Gastrocnemius medialis (tissue), 4 donors: ENCODE measurements at regions not wholly inside any gene's neighbourhood (a gene's known extent, or its start where the extent isn't known, plus 50 kb on each side); places are given as distances from the start of the nearest gene placed in this dataset.
"Not testable (repeated sequence)": the region's sequence is repeated elsewhere in the genome, so short reads cannot be mapped to it uniquely, and the experiment has no call there.

ENCODE experiments used
- ATAC-seq, 2 donors: fragments of 150-250 bp; one replicate each; pipeline ENCODE4 v1.9.1; 2016
- DNase-seq, 2 donors: peaks; one replicate each; pipeline ENCODE4 v3.0.0-alpha.2; 2019
- H3K27ac ChIP-seq, 4 donors: fragments of 200-600 bp; sonication (generic); 1 replicate in 1 of 4; 2 replicates in 3 of 4; pipeline ENCODE4 v1.5.1; 2016 to 2018; ENCODE audit warnings: mild to moderate bottlenecking in 2 of 4, moderate library complexity in 1 of 4
- H3K27me3 ChIP-seq, 3 donors: fragments of 200-600 bp; sonication (generic) in 2 of 3; 1 replicate in 1 of 3; 2 replicates in 2 of 3; pipeline versions ENCODE4 v1.5.1 to v1.6.0; 2016 to 2019; ENCODE audit warnings: mild to moderate bottlenecking in 1 of 3, moderate library complexity in 1 of 3
- H3K36me3 ChIP-seq, 2 donors: fragments of 200-600 bp; sonication (generic) in 1 of 2; one replicate each; pipeline ENCODE4 v1.5.1; 2017 to 2018
- H3K4me1 ChIP-seq, 2 donors: fragments of 200-600 bp; sonication (generic) in 1 of 2; one replicate each; pipeline ENCODE4 v1.5.1; 2016 to 2017; ENCODE audit warnings: mild to moderate bottlenecking in 2 of 2
- H3K4me3 ChIP-seq, 4 donors: fragments of 200-600 bp; sonication (generic) in 3 of 4; 1 replicate in 1 of 4; 2 replicates in 3 of 4; pipeline ENCODE4 v1.5.1; 2016 to 2019; ENCODE audit warnings: mild to moderate bottlenecking in 2 of 4
- H3K9me3 ChIP-seq, 3 donors: fragments of 200-600 bp; sonication (generic) in 2 of 3; 1 replicate in 1 of 3; 2 replicates in 2 of 3; pipeline ENCODE4 v1.5.1; 2016 to 2019
- CTCF ChIP-seq, 5 experiments: fragments of 450-650 bp in 3 of 5; fragments of 200-600 bp in 2 of 5; sonication (generic) in 2 of 5; IDR thresholded peaks in 4 of 5; conservative IDR thresholded peaks in 1 of 5; 1 replicate in 4 of 5; 2 replicates in 1 of 5; pipeline ENCODE4 v1.5.1; 2016 to 2019; ENCODE audit warnings: antibody characterized with exemption in 5 of 5, mild to moderate bottlenecking in 3 of 5, moderate library complexity in 3 of 5
- POLR2A ChIP-seq, 2 donors: fragments of 450-650 bp; IDR thresholded peaks; one replicate each; pipeline ENCODE4 v1.6.1; 2017; ENCODE audit warnings: antibody characterized with exemption in 2 of 2, mild to moderate bottlenecking in 2 of 2, moderate library complexity in 2 of 2
- in situ Hi-C, 4 donors: fragments of 200-750 bp; cut with MboI; loops; one replicate each; pipeline versions ENCODE4 v1.15.0 to v1.8.0; 2017; ENCODE audit warnings: low sequenced_read_pairs in 4 of 4
- intact Hi-C: fragments of 100-400 bp; cut with DNase I; formaldehyde crosslinking; loops from one replicate; pipeline ENCODE4 v1.15.1; 2023; ENCODE audit warnings: low total_unique reads

- no peak for DNase-seq
- no peaks in the 10 kb centered on the region for H3K27me3 ChIP-seq
- no peaks in the 10 kb centered on the region for H3K4me1 ChIP-seq
- TF ChIP-seq POLR2A (IDR thresholded peaks at IDR 0.05) (no peak), CTCF (IDR thresholded peaks at IDR 0.05 in 4 of 5, conservative IDR thresholded peaks at IDR 0.05 in 1 of 5) (no peak)
- H3K9me3 ChIP-seq, result no peaks in the 10 kb centered on the region
- in situ Hi-C loops, result no loop called here
- intact Hi-C loops, result no loop called here
- no peak for ATAC-seq
- no peak overlapping the region for H3K27ac ChIP-seq
- no peaks in the 10 kb centered on the region for H3K36me3 ChIP-seq
- no peak overlapping the region for H3K4me3 ChIP-seq
These were observed 152.6 kb upstream of the EPHA4 start for GRCh38 chr2:221724631-221725203.

- intact Hi-C loops, H3K9me3 ChIP-seq, H3K36me3 ChIP-seq, DNase-seq, in situ Hi-C loops, H3K4me3 ChIP-seq, H3K27ac ChIP-seq, H3K27me3 ChIP-seq, ATAC-seq, H3K4me1 ChIP-seq: not testable (repeated sequence)
These were observed 152.0 kb upstream of the EPHA4 start for GRCh38 chr2:221724117-221724516.

- no peaks in the 10 kb centered on the region for H3K36me3 ChIP-seq
- DNase-seq, result no peak
- in situ Hi-C loops (no loop called here), intact Hi-C loops (no loop called here)
- no peak overlapping the region for H3K4me3 ChIP-seq
- ATAC-seq, result no peak
- no peaks in the 10 kb centered on the region for H3K27me3 ChIP-seq
- no peaks in the 10 kb centered on the region for H3K4me1 ChIP-seq
- no peak for TF ChIP-seq POLR2A (IDR thresholded peaks at IDR 0.05)
- no peak for TF ChIP-seq CTCF (IDR thresholded peaks at IDR 0.05 in 4 of 5, conservative IDR thresholded peaks at IDR 0.05 in 1 of 5)
- no peak overlapping the region for H3K27ac ChIP-seq
- H3K9me3 ChIP-seq, result no peaks in the 10 kb centered on the region
These were observed 144.6 kb upstream of the EPHA4 start for GRCh38 chr2:221716426-221717303.

- no peak overlapping the region for H3K27ac ChIP-seq
- no peaks in the 10 kb centered on the region for H3K27me3 ChIP-seq
- in situ Hi-C loops (no loop called here), intact Hi-C loops (no loop called here)
- H3K9me3 ChIP-seq, result no peaks in the 10 kb centered on the region
- no peak for TF ChIP-seq CTCF (IDR thresholded peaks at IDR 0.05 in 4 of 5, conservative IDR thresholded peaks at IDR 0.05 in 1 of 5)
- TF ChIP-seq POLR2A (IDR thresholded peaks at IDR 0.05), result no peak
- no peaks in the 10 kb centered on the region for H3K4me1 ChIP-seq
- ATAC-seq, result no peak
- no peaks in the 10 kb centered on the region for H3K36me3 ChIP-seq
- DNase-seq, result no peak
- no peak overlapping the region for H3K4me3 ChIP-seq
These were observed 143.6 kb upstream of the EPHA4 start for GRCh38 chr2:221715523-221716247.

- in situ Hi-C loops (no loop called here), intact Hi-C loops (no loop called here)
- Histone ChIP-seq H3K27me3 (no peaks in the 10 kb centered on the region), H3K36me3 (no peaks in the 10 kb centered on the region), H3K27ac (no peak overlapping the region), H3K4me1 (no peaks in the 10 kb centered on the region), H3K9me3 (no peaks in the 10 kb centered on the region), H3K4me3 (no peak overlapping the region)
- TF ChIP-seq CTCF (IDR thresholded peaks at IDR 0.05 in 4 of 5, conservative IDR thresholded peaks at IDR 0.05 in 1 of 5) (no peak), POLR2A (IDR thresholded peaks at IDR 0.05) (no peak)
- ATAC-seq (no peak), DNase-seq (no peak)
These were observed 138.6 kb upstream of the EPHA4 start for GRCh38 chr2:221710744-221711143.
